ENCODE measurements at regions not wholly inside any gene's neighbourhood (a gene's known extent, or its start where the extent isn't known, plus 50 kb on each side); places are given as distances from the start of the nearest gene placed in this dataset.

GRCh38 chr6:95242560-95242959, 334.8 kb upstream of the MANEA start:
- no peak for FAIRE-seq
- DNase-seq (ENCODE audit: low spot score), result no peak

- FAIRE-seq (no peak), DNase-seq (ENCODE audit: low spot score) (no peak)
These were observed 334.3 kb upstream of the MANEA start for GRCh38 chr6:95243053-95243452.

- no peak for DNase-seq (ENCODE audit: low spot score)
- FAIRE-seq, result no peak
These were observed 332.6 kb upstream of the MANEA start for GRCh38 chr6:95244751-95245150.

- FAIRE-seq (no peak), DNase-seq (ENCODE audit: low spot score) (no peak)
These were observed 328.8 kb upstream of the MANEA start for GRCh38 chr6:95248499-95248898.

- DNase-seq (ENCODE audit: low spot score) (no peak), FAIRE-seq (no peak)
These were observed 328.2 kb upstream of the MANEA start for GRCh38 chr6:95249175-95249574.

- no peak for DNase-seq (ENCODE audit: low spot score)
- no peak for FAIRE-seq
These were observed 327.7 kb upstream of the MANEA start for GRCh38 chr6:95249661-95250060.

GRCh38 chr6:95263840-95264239, 313.5 kb upstream of the MANEA start:
- no peak for FAIRE-seq
- no peak for DNase-seq (ENCODE audit: low spot score)

- no peak for FAIRE-seq
- DNase-seq (ENCODE audit: low spot score), result no peak
These were observed 310.6 kb upstream of the MANEA start for GRCh38 chr6:95266537-95267258.

- no peak for FAIRE-seq
These were observed 302.6 kb upstream of the MANEA start for GRCh38 chr6:95274686-95275235.

GRCh38 chr6:95279616-95280015, 297.7 kb upstream of the MANEA start:
- no peak for FAIRE-seq

More at GRCh38 chr6:95274686-95275235, 302.6 kb upstream of the MANEA start:
- no peak for DNase-seq (ENCODE audit: low spot score)

GRCh38 chr6:95280686-95281273, 296.6 kb upstream of the MANEA start:
- FAIRE-seq (no peak), DNase-seq (ENCODE audit: low spot score) (peak; percentile 9)

More at GRCh38 chr6:95279616-95280015, 297.7 kb upstream of the MANEA start:
- no peak for DNase-seq (ENCODE audit: low spot score)

GRCh38 chr6:95285881-95286280, 291.5 kb upstream of the MANEA start:
- DNase-seq (ENCODE audit: low spot score), result no peak
- FAIRE-seq, result no peak

- DNase-seq (ENCODE audit: low spot score) (no peak), FAIRE-seq (no peak)
These were observed 290.5 kb upstream of the MANEA start for GRCh38 chr6:95286874-95287273.

- DNase-seq (ENCODE audit: low spot score), result no peak
- no peak for FAIRE-seq
These were observed 289.1 kb upstream of the MANEA start for GRCh38 chr6:95288251-95288650.

- no peak for DNase-seq (ENCODE audit: low spot score)
- no peak for FAIRE-seq
These were observed 285.3 kb upstream of the MANEA start for GRCh38 chr6:95292011-95292410.

GRCh38 chr6:95293257-95293656, 284.1 kb upstream of the MANEA start:
- no peak for DNase-seq (ENCODE audit: low spot score)
- FAIRE-seq, result no peak

- DNase-seq (ENCODE audit: low spot score), result no peak
- FAIRE-seq, result no peak
These were observed 283.3 kb upstream of the MANEA start for GRCh38 chr6:95294043-95294442.

GRCh38 chr6:95309545-95309944, 267.8 kb upstream of the MANEA start:
- FAIRE-seq (no peak), DNase-seq (ENCODE audit: low spot score) (no peak)

- DNase-seq (ENCODE audit: low spot score) (no peak), FAIRE-seq (no peak)
These were observed 259.2 kb upstream of the MANEA start for GRCh38 chr6:95318137-95318536.

GRCh38 chr6:95321126-95321525, 256.2 kb upstream of the MANEA start:
- no peak for FAIRE-seq
- DNase-seq (ENCODE audit: low spot score), result no peak

- DNase-seq (ENCODE audit: low spot score) (no peak), FAIRE-seq (no peak)
These were observed 251.4 kb upstream of the MANEA start for GRCh38 chr6:95325916-95326315.

- FAIRE-seq (no peak), DNase-seq (ENCODE audit: low spot score) (no peak)
These were observed 249.1 kb upstream of the MANEA start for GRCh38 chr6:95328231-95328630.

All from RCC 7860 (cell line).